ENCODE measurements at regions not wholly inside any gene's neighbourhood (a gene's known extent, or its start where the extent isn't known, plus 50 kb on each side); places are given as distances from the start of the nearest gene placed in this dataset.

DNA sequence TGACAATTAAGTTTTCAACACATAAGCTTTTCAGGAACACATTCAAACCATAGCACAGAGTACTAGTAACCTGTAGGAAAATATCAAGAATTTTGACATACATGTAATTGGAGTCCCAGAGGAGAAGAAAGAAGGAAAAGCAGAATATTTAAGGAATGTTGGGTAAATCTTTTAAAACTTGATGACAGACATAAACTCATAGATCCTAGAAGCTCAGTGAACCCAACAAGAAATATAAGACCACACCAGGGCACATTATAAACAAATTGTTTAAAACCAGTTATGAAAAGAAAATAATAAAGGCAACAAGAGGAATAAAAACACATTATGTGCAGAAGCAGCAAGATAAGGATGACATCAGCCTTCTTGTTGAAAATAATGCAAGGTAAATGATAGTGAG lies 151.5 kb upstream of the ATXN1 start:
- TF ChIP-seq, protein P1, sequence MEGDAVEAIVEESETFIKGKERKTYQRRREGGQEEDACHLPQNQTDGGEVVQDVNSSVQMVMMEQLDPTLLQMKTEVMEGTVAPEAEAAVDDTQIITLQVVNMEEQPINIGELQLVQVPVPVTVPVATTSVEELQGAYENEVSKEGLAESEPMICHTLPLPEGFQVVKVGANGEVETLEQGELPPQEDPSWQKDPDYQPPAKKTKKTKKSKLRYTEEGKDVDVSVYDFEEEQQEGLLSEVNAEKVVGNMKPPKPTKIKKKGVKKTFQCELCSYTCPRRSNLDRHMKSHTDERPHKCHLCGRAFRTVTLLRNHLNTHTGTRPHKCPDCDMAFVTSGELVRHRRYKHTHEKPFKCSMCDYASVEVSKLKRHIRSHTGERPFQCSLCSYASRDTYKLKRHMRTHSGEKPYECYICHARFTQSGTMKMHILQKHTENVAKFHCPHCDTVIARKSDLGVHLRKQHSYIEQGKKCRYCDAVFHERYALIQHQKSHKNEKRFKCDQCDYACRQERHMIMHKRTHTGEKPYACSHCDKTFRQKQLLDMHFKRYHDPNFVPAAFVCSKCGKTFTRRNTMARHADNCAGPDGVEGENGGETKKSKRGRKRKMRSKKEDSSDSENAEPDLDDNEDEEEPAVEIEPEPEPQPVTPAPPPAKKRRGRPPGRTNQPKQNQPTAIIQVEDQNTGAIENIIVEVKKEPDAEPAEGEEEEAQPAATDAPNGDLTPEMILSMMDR (conservative IDR thresholded peaks at IDR 0.05; ENCODE audit: low read length) = no peak
- no peak for TF ChIP-seq EZH2phosphoT487 (IDR thresholded peaks at IDR 0.05; ENCODE audit: borderline replicate concordance)
